Mesenteric fat pad (tissue), 1 donor: ENCODE measurements at regions not wholly inside any gene's neighbourhood (a gene's known extent, or its start where the extent isn't known, plus 50 kb on each side); places are given as distances from the start of the nearest gene placed in this dataset.
"Not testable (repeated sequence)": the region's sequence is repeated elsewhere in the genome, so short reads cannot be mapped to it uniquely, and the experiment has no call there.

Experiments
- DNase-seq: peaks from one replicate; pipeline ENCODE4 v3.0.0-alpha.2; 2020; ENCODE audit warnings: low spot score
- donor health status: DM: yes; HTN: yes; CAD: no.

DNA sequence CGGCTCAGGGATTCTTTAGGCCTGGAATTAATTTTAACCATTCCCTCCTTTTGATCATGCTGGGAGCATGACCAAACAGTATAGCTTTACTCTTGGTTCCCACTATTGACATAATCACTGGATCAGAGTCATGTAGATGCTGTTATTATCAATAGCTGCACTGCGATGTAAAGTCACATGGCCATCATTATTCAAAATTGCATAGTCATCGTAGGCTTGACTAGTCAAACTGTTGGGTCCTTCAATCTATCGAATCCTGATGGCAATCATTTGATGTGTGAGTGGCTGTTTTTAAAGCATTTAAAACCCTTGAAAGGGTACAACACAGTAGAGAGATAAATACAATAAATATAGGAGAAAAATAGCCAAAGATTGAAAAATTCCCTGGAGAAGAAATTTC is 1194.1 kb downstream of the EFNA5 start:
- DNase-seq = no peak

DNA sequence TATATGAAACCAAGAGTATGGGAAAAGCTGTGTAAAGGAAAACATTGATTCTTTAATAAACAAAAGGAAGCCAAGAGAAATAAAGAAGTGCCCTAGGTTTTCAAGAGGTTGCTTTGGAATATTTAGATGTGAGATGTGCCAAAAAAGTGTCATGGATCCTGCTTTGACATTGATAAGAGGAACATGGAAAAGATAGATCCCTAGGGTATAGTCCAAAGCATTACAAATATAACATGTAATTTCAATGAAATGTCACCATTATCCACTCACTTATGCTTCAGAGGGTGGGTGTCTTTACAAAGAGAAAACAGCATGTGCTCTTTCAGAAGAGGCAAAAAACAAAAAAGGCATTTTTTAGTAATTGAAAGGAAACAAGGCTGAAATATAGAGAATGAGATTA is 1196.7 kb downstream of the EFNA5 start:
- DNase-seq = no peak

DNA sequence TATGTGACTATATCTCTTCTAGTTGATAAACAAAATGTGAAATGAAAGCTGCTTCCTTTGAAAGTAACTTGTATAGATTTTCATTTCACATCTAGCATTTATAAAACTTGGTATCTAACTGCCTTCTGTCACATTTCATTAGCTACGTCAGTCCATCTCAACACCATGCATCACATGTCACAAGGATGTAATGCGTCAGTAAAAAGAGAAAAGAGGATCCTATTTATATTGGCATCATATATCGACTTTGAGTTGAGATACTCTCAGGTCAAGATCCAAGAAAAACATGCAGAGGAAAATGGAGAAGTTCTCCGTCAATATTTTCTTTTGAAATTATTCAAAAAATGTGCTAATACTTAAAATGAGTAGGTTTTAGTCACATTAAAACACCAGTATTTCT is 1211.2 kb downstream of the EFNA5 start:
- no peak for DNase-seq

DNA sequence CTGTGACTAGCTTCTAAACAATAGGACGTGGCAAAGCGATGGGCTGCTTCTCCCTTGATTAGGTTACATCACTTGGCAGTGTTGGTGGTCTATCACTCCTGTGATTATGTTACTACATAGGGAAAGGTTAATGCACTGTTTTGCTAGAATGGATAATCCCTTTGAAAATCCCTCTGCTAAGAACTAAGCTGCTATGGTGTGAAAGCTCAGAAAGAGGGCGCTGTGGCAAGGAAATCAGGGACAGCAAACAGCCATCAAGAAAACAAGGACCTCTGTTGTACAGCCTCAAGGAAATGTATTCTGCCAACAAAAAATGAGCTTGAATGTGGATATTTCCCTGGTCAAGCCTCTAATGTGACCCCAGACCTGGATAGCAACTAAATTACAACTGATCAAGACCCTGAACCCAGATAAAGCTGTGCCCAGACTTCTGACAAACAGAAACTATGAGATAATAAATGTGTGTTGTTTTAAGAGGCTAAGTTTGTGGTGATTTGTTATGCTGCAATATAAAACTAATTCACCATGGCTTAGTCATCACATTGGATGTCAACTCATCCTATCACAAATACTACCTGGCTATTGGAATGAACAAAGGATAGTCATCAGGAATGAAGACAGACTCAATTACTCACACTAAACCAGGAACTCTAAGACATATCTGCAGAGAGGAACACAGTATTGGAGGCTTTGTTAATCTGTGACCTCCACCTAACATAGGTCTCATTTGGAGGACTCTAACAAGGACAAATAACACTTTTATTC is 1215.9 kb downstream of the EFNA5 start:
- no peak for DNase-seq

DNA sequence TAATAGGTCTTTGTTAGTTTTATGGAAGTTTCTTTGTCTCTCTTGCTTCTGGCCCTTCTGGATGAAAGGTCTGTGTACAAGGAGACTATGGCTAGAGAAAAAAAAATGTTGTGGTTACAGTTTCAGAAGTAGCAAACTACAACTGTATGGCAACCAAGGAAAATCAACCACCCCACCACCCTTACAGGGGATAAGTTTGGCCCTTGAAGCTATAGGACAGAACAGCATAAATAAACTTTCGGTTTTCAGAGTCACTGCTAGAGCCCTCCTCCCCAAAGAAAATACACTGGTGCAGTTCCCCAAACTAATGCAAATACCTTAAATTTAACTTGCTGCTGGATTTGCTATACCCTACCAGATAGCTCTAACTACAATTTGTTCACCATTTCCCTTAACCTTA is 1216.7 kb downstream of the EFNA5 start:
- DNase-seq = no peak

DNA sequence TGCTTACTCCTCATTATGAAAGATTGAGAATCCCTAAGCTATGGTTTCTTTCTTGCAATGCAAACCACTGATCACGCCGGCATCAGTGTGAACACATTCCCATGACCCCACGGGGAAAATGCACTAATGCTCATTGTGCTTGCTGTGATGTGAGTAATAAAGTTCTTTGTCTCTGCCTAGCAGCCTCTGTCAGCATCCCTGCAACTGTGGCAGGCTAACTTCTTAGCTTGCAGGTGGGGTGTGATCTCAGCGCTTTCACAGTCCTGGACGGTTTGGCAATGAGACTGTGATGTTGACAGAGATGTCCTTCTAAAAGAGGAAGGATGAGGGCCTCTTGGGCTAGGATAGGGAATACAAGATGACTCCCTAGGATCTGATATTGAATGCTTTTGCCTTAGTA is 1218.7 kb downstream of the EFNA5 start:
- no peak for DNase-seq

DNA sequence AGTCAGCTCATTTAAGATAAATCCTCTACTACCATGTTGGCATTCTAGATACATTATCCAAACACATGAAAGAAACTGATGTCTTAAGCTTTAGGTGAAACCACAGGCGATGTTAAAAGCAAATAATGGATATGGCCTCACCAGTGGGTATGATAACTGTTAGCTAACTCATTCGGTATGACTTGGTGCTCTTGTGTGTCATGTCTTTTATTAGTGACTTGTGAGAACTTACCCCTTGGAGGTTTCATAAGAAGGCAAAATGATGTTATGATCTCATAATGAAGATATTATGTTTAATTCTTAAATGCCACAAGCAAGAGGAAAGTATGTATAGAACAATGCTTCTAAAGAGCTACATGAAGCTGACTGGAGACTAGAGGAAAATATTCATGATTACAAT is 1227.0 kb downstream of the EFNA5 start:
- no peak for DNase-seq

DNA sequence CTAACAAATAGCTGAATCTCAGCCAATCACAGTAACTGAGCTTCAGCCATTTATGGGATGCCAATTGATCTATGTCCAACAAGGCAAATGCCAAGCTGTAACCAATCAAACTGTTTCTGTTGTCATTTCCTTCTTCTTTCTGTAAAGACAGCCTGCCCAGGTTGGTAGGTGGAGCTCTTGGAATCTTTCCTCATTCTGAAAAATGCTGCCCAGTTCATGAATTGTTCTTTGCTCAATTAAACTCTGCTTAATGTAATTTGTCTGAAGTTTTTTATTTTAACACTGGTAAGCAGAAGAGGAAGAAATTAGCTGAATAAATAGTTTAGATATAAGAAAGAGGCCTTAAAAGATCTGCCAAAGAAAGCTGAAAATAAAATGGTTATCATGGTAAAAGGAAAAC is 1235.6 kb downstream of the EFNA5 start:
- no peak for DNase-seq

DNA sequence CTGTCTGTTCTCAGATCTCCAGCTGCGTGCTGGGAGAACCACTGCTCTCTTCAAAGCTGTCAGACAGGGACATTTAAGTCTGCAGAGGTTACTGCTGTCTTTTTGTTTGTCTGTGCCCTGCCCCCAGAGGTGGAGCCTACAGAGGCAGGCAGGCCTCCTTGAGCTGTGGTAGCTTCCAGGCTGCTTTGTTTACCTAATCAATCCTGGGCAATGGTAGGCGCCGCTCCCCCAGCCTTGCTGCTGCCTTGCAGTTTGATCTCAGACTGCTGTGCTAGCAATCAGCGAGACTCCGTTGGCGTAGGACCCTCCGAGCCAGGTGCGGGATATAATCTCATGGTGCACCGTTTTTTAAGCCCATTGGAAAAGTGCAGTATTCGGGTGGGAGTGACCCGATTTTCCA is 1240.0 kb downstream of the EFNA5 start:
- DNase-seq = not testable (repeated sequence)

DNA sequence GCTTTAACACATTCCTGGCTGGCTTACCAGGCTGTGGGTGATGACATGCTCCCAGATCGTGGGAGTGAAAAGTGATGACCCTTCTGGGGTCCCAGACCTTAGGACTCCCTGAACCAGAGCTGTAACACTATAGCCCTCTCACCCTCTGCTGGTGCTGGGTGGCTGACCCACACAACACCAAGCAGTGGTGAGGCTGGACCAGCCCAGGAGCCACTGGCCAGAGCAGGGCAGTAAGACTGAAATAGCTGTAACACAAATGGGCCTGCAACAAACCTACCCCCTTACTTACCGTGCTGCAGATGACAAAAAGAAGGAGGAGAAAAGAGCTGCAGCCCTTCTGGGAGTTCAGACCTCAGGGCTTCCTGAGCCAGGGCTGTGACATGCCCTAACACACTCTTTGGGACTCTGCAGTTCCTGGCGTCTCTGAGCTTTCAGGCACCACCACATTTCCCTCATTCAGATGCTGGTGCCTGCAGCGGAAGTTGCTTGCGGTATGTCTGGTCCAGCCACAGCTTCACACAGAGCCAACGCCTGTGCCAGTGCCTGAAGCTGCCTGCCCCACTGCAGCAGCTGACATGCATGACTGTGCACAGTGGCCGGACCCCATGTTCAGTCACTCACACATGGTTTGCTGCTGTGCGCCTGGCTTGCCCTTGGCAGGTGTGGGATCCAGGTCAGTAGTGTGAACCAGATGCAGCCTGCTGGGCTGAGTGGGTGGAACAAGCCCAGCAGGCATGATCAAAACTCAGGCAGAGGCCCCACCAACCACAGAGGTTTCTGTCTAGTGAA is 1247.4 kb downstream of the EFNA5 start:
- DNase-seq = no peak

DNA sequence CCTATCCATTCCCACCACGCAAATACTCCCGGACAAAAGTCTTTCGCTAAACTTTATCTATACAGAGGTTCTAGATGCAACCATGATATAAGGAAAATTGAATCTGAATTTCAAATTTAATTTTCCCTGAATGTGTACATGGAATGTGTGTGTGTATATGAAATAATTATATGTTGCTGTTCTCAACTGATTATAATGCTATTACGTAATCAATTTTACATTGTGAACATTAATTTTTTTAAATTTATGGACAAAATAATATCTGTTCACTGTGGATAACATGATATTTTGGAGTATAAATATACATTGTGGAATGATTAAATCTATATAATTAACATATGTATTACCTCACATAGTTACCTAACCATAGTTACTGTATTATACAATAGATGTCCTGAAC is 1250.6 kb downstream of the EFNA5 start:
- DNase-seq = no peak

DNA sequence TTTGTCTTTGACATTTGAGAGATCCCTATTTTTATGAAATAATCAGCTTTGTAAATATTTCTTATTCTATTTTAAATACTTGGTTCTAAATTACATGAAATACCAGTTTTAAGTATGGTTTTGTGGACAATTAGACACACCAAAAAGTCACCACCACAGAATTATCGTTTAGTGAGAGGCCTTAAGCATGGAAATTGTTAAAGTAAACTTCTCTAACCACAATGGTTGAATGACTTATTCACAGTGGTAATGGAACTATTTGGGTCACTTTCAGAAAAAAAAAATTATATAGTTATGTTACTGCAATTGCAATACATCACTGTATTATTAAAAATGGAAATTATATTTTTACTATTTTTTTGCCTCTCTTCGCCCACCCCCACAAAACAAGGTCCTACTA is 1252.5 kb downstream of the EFNA5 start:
- DNase-seq = no peak

DNA sequence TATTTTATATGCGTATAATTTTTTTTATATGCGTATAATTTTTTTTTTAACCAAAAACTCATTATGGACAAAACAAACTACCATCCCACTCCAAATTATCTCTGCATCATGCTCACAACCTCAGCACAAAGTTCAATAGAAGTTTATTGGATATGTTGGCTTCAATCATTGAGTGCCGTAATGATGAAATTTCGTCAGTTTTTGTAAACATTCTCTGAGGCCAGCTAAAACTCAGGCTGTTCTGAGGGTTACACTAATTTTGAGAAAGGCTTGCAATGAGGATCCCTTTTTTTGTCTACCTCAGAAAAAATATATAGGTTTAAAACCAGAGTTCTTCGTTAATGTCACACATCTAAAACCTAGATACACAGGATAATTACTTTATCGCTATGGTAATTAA is 1253.2 kb downstream of the EFNA5 start:
- no peak for DNase-seq

DNA sequence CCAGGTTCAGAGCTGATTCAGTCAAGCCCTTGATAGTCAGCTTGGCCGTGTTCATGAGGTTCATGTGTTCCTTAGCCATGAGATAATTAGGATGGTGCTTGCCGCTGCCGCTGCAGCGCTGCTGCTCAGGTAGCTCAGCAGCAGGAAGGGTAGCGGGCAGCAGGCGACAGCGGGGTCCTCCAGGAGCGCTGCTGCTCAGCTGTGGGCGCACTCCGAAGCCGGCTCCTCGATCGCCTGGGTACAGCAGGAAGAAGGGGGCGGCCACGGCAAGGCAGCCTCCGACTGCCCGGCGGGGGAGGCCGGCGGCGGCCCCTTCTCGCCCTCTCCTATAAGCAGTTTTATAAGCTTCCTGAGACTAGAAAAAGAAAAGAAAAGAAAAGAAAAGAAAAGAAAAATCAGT is 1253.6 kb downstream of the EFNA5 start:
- DNase-seq = no peak

DNA sequence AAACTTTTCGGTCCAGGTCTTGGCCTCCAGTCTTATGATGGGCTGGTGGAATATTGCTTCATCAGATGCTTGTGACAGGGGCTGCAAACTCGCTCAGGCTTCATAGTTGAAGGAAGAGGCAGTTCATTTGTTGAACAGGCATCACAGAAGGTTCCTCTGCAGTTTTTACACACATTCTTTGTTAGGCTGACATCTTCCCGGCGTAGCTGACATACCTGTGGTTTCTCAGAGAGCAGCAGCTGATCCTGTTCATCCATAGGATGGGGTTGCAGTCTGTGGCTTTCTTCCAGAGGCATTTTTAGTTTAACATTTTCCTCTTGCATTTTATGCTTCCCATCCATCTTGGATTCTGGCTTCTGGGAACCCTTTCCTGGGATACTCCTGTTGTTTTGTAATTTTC is 1255.2 kb downstream of the EFNA5 start:
- DNase-seq = no peak

DNA sequence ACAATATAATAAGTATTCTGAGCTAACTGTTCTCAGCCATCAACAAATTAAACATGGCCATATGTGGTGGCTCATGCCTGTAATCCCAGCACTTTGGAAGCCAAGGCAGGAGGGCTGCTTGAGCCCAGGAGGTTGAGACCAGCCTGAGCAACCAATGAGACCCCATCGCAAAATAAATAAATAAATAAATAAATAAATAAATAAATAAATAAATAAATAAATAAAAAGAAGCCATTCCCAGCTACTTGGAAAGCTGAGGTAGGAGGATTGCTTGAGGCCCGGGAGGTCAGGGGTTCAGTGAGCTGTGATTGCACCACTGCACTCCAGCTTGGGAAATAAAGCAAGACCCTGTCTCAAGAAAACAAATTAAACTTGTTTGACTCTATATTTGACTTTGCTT is 1256.4 kb downstream of the EFNA5 start:
- no peak for DNase-seq

DNA sequence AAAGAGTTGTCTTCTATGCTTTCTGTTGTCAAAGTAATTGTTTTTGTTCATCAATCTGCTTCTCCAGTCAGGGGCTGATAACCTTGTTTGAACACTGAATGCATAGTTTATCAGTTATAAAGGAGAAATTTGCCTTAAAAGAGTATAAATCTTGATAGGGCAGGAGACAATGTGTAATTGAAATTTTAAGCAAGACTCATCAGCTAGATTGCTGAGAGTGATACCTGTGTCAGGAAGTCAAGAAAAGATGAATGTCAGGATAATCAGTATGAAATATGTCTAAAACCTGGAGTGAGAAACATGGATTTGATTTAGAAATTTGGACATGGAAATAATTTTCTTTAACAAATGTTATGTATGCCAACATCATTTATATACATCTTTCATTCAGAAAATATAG is 1258.1 kb downstream of the EFNA5 start:
- DNase-seq = no peak

DNA sequence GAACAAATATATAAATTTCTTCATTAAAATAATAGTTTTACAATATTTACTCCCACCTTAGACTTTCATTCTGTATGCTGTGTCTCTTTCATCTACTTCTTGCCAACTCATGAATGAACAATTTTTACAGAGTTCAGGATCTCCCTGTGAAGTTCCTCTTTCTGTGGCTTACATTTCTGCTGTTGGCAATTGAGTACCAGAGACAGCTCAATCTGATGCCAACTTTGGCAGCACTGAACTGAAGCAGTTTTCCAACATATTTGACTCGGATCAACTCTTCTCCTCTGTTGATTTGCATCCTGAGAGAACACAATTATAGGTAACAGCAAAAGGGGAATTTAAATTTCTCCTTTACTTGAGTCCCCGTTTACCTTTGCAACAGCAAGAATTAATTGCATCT is 1262.2 kb downstream of the EFNA5 start:
- no peak for DNase-seq

DNA sequence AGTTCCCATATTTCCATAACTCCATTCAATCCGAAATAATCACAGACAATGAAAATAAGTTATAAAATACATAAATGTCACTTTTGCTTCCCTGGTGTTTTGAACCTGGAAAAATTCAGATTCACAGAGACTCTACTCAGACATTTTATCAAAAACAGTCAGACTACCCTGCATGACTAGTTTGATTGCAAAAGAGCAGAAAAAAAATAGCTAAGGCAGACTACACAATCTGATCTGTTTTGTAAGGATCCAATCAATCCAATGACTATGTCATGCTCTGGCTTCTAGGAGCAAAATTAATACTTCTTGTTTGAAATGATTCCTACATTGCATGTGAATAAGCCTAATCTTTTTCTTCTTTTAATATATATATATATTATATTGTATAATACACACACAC is 1262.6 kb downstream of the EFNA5 start:
- no peak for DNase-seq

DNA sequence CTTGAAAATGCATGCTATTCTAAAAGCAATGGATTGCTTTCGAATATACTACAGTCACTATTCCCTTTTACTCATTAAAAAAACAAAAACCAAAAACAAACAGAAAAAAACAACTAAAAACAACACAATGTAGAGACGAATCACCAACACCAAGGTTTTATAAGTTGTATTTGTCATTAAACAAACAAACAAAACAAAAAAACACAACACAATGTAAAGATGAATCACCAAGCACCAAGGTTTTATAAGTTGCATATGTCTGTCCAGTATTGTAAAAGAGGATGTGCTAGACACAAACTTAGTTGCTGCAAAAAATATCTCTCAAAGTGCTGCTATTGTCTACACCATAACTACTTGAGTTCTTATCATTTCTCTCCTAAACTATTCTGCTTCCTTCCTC is 1269.2 kb downstream of the EFNA5 start:
- no peak for DNase-seq

DNA sequence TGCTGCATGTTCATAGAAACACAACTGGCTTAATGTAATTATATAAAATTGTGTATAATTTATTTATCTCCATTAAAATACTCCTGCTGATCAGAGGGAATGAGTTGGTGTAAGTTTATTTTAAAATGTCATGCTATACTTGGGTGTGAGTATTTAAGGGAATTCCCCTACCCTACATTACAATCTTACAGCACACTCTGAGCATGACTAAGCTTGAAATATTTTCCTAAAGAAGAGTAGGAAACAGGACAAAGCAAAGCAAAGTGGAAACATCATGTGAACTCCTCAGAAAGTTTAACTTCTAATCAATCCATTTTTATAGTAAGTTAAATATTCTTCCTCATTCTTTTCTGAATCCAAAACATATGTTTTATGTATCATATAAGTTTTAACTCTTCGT is 1271.3 kb downstream of the EFNA5 start:
- DNase-seq = no peak

DNA sequence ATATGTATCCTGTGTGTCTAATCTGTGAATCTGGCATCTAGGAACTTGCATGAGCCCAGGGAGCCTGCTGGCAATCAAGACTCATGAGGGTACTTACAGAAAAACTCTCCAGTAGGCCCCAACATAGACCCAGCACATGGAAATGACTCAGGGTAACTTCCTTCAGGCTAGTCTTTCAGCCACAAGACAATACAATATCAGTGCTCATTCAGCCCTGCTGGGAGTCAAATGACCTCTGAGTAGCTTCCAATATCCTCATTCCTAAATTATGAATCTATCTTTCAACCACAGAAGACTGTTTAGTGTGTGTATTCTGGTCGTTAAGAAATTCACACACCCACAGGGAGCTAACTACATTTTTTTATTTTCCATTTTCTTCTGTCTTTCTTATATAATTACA is 1273.0 kb downstream of the EFNA5 start:
- no peak for DNase-seq

DNA sequence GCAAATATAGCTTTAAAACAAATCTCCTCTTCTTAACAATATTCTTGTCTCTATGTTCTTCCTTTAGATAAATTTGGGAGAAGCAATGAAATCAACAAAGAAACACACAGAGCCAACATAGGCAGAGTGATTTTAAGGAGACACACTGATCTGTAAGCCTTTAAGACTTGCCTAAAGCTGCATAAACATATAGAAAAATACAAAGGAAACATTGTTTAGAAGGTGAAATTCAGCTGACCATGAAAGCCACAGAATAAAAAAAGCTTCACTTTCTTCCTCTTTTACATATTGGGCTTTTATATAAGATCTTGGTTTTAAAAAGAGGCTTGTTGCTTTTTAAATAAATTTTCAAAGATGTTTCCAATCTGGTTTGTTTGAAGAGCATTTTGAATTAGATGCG is 1277.5 kb downstream of the EFNA5 start:
- no peak for DNase-seq
